ENCODE measurements at regions not wholly inside any gene's neighbourhood (a gene's known extent, or its start where the extent isn't known, plus 50 kb on each side); places are given as distances from the start of the nearest gene placed in this dataset.
A peak's percentile ranks its signal among the peaks of the same experiment; 100 is the strongest.

GRCh38 chr3:5035113-5035512 lies 55.9 kb downstream of the BHLHE40 start:
- ChIA-PET POLR2A (no interaction called here), CTCF (interaction anchor here (0.6 kb wide), 1 partner anchor 66 kb away, joined by 3 read pairs; no protein-coding TSS in a partner anchor)
- H3K27me3 Mint-ChIP-seq: no peaks in the 10 kb centered on the region
- H3K4me3 Mint-ChIP-seq: no peak overlapping the region
- H3K36me3 Mint-ChIP-seq (ENCODE audit: low read depth): no peaks in the 10 kb centered on the region
- no peak for DNase-seq
- peaks cover 29% of the 10 kb centered on the region for H3K4me1 Mint-ChIP-seq
- H3K9me3 Mint-ChIP-seq: peaks cover 2% of the 10 kb centered on the region
- H3K27ac Mint-ChIP-seq: no peak overlapping the region

DNA sequence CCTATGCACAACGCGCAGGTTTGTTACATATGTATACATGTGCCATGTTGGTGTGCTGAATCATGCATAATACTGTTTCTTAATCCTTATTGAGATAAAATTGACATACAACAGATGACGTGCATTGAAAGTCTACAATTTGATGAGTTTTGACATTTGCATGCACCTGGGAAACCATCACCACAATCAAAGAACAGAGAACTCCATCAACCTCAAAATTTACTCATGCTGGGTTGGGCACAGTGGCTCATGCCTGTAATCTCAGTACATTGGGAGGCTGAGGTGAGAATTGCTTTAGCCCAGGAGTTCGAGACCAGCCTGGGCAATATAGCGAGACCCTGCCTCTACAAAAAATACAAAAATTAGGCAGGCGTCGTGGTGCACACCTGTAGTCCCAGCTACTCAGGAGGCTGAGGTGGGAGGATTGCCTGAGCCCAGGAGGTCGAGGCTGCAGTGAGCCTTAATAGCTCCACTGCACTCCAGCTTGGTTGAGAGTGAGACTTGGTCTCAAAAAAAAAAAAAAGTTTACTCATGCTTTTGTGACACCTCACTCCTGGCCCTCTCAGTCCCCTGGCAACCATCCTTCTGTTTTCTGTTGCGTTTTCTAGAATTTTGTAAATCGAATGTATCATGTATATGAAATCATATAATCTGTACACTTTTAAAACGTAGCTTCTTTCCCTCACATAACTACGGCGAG lies 56.6 kb downstream of the BHLHE40 start:
- Mint-ChIP-seq H3K27ac (no peak overlapping the region), H3K27me3 (no peaks in the 10 kb centered on the region), H3K9me3 (no peaks in the 10 kb centered on the region), H3K36me3 (ENCODE audit: low read depth) (no peaks in the 10 kb centered on the region), H3K4me1 (peaks cover 28% of the 10 kb centered on the region), H3K4me3 (no peak overlapping the region)
- ChIA-PET POLR2A (no interaction called here), CTCF (interaction anchor here (0.5 to 2.8 kb wide), 8 partner anchors 10 to 202 kb away, joined by 3 to 11 read pairs (median 4); no protein-coding TSS in a partner anchor)
- DNase-seq: no peak

DNA sequence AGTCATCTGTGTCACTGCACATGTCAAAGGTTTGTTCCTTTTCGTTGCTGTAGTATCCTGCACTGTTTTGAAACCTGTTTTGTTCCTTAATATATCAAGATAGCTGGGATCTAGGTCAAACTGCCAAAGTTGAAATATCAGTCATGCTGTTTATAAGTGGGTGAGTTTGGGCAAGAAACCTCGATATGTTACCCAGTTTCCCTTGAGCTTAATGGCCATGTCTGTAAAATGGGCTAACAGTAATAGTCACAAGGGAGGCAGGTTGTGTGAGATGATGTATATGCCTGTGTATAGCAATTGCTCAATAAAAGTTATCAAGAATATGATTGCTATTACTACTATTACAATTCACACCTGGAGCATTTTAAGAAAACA lies 57.1 kb downstream of the BHLHE40 start:
- ChIA-PET CTCF (interaction anchor here (0.5 to 2.8 kb wide), 10 partner anchors 9 to 202 kb away, joined by 3 to 11 read pairs (median 4); no protein-coding TSS in a partner anchor), POLR2A (no interaction called here)
- no peaks in the 10 kb centered on the region for H3K9me3 Mint-ChIP-seq
- no peak overlapping the region for H3K27ac Mint-ChIP-seq
- H3K4me3 Mint-ChIP-seq: no peak overlapping the region
- H3K4me1 Mint-ChIP-seq: peaks cover 27% of the 10 kb centered on the region
- DNase-seq: no peak
- H3K36me3 Mint-ChIP-seq (ENCODE audit: low read depth): no peaks in the 10 kb centered on the region
- H3K27me3 Mint-ChIP-seq: no peaks in the 10 kb centered on the region

GRCh38 chr3:5036858-5037257 lies 57.6 kb downstream of the BHLHE40 start:
- CTCF ChIA-PET: interaction anchor here (1.0 to 2.8 kb wide), 10 partner anchors 11 to 203 kb away, joined by 3 to 11 read pairs (median 4); no protein-coding TSS in a partner anchor
- Mint-ChIP-seq H3K4me1 (peaks cover 24% of the 10 kb centered on the region), H3K9me3 (no peaks in the 10 kb centered on the region)

GRCh38 chr3:5039585-5039984 lies 60.3 kb downstream of the BHLHE40 start:
- no peaks in the 10 kb centered on the region for H3K36me3 Mint-ChIP-seq (ENCODE audit: low read depth)
- H3K27me3 Mint-ChIP-seq: no peaks in the 10 kb centered on the region

More at GRCh38 chr3:5036858-5037257, 57.6 kb downstream of the BHLHE40 start:
- Mint-ChIP-seq H3K27me3 (no peaks in the 10 kb centered on the region), H3K27ac (no peak overlapping the region), H3K36me3 (ENCODE audit: low read depth) (no peaks in the 10 kb centered on the region), H3K4me3 (no peak overlapping the region)
- no peak for DNase-seq
- POLR2A ChIA-PET: no interaction called here

DNA sequence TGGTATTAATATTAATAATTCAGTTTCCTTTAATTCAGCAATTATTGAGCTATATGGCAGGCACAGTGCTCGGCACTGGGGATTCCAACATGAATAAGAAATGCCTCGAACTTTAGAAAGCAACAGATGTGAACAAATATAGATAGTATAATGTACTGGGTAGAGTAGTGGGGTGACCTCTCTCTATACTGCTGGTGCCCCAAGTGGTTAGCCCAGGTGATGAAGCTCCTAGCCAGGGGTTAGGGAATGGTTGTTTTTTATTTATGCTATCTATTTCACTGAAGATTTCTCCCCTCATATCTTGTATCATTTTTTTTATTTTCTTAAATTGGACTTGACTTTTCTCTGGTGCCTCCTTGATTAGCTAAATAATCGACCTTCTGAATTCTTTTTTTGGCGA lies 62.1 kb downstream of the BHLHE40 start:
- Mint-ChIP-seq H3K4me3 (no peak overlapping the region), H3K9me3 (no peaks in the 10 kb centered on the region), H3K4me1 (peaks cover 17% of the 10 kb centered on the region), H3K36me3 (ENCODE audit: low read depth) (no peaks in the 10 kb centered on the region), H3K27me3 (no peaks in the 10 kb centered on the region), H3K27ac (no peak overlapping the region)
- CTCF ChIA-PET: interaction anchor here (1.0 to 3.5 kb wide), 9 partner anchors 10 to 200 kb away, joined by 3 to 16 read pairs (median 10); partner anchors contain the start of gene BHLHE40
- POLR2A ChIA-PET: no interaction called here
- DNase-seq: no peak

More at GRCh38 chr3:5039585-5039984, 60.3 kb downstream of the BHLHE40 start:
- ChIA-PET CTCF (interaction anchor here (0.6 to 3.5 kb wide), 11 partner anchors 10 to 328 kb away, joined by 3 to 16 read pairs (median 10); partner anchors contain the start of gene BHLHE40), POLR2A (no interaction called here)
- Mint-ChIP-seq H3K4me1 (peaks cover 22% of the 10 kb centered on the region), H3K27ac (no peak overlapping the region), H3K4me3 (no peak overlapping the region), H3K9me3 (no peaks in the 10 kb centered on the region)
- DNase-seq: no peak

DNA sequence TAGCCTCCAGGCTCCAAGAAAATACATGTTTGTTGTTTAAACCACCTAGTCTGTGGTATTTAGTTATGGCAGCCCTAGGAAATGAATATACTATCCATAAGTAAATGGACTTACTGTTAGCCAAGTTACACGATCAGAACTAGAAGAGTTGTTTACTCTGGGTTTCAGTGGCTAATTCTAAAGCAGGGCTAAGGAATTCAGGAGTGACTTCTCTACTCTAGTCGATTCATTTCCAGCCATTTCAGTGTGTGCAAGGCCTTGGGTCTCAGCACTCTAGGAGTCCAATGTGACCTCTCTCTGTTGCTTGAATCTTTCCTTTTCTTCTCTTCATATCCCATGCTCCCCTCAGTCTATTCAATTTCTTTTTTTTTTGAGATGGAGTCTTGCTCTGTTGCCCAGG lies 66.7 kb downstream of the BHLHE40 start:
- H3K27me3 Mint-ChIP-seq: no peaks in the 10 kb centered on the region
- H3K27ac Mint-ChIP-seq: no peak overlapping the region
- ChIA-PET POLR2A (no interaction called here), CTCF (no interaction called here)
- no peak for DNase-seq
- peaks cover 11% of the 10 kb centered on the region for H3K36me3 Mint-ChIP-seq (ENCODE audit: low read depth)
- H3K4me3 Mint-ChIP-seq: no peak overlapping the region
- peaks cover under 1% of the 10 kb centered on the region for H3K4me1 Mint-ChIP-seq
- peaks cover 17% of the 10 kb centered on the region for H3K9me3 Mint-ChIP-seq

GRCh38 chr3:5047764-5048419 lies 68.7 kb downstream of the BHLHE40 start:
- Mint-ChIP-seq H3K9me3 (peaks cover 17% of the 10 kb centered on the region), H3K36me3 (ENCODE audit: low read depth) (peaks cover 11% of the 10 kb centered on the region), H3K27ac (no peak overlapping the region), H3K27me3 (no peaks in the 10 kb centered on the region), H3K4me1 (peaks cover 16% of the 10 kb centered on the region), H3K4me3 (no peak overlapping the region)
- no peak for DNase-seq
- CTCF ChIA-PET: no interaction called here
- POLR2A ChIA-PET: no interaction called here

- no peak for DNase-seq
- POLR2A ChIA-PET: interaction anchor here (0.6 kb wide), 1 partner anchor 71 kb away, joined by 3 read pairs; no protein-coding TSS in a partner anchor
- H3K27me3 Mint-ChIP-seq: no peaks in the 10 kb centered on the region
- CTCF ChIA-PET: interaction anchor here (0.9 to 6.0 kb wide), 11 partner anchors 9 to 341 kb away, joined by 3 to 35 read pairs (median 4); partner anchors contain the start of gene BHLHE40
- H3K9me3 Mint-ChIP-seq: peaks cover 17% of the 10 kb centered on the region
- H3K27ac Mint-ChIP-seq: no peak overlapping the region
- peaks cover 34% of the 10 kb centered on the region for H3K4me1 Mint-ChIP-seq
- peaks cover 11% of the 10 kb centered on the region for H3K36me3 Mint-ChIP-seq (ENCODE audit: low read depth)
- no peak overlapping the region for H3K4me3 Mint-ChIP-seq
Measured at GRCh38 chr3:5051772-5052171, 70.3 kb upstream of the ARL8B start.

- no peak overlapping the region for H3K4me3 Mint-ChIP-seq
- POLR2A ChIA-PET: interaction anchor here (0.6 kb wide), 1 partner anchor 72 kb away, joined by 3 read pairs; no protein-coding TSS in a partner anchor
- peaks cover 16% of the 10 kb centered on the region for H3K9me3 Mint-ChIP-seq
- H3K27ac Mint-ChIP-seq: no peak overlapping the region
- CTCF ChIA-PET: interaction anchor here (0.7 to 6.0 kb wide), 12 partner anchors 8 to 342 kb away, joined by 3 to 35 read pairs (median 4); partner anchors contain the start of gene BHLHE40
- no peak for DNase-seq
- H3K36me3 Mint-ChIP-seq (ENCODE audit: low read depth): peaks cover 11% of the 10 kb centered on the region
- H3K27me3 Mint-ChIP-seq: no peaks in the 10 kb centered on the region
- H3K4me1 Mint-ChIP-seq: peaks cover 36% of the 10 kb centered on the region
Measured at GRCh38 chr3:5052247-5052646, 69.8 kb upstream of the ARL8B start.

DNA sequence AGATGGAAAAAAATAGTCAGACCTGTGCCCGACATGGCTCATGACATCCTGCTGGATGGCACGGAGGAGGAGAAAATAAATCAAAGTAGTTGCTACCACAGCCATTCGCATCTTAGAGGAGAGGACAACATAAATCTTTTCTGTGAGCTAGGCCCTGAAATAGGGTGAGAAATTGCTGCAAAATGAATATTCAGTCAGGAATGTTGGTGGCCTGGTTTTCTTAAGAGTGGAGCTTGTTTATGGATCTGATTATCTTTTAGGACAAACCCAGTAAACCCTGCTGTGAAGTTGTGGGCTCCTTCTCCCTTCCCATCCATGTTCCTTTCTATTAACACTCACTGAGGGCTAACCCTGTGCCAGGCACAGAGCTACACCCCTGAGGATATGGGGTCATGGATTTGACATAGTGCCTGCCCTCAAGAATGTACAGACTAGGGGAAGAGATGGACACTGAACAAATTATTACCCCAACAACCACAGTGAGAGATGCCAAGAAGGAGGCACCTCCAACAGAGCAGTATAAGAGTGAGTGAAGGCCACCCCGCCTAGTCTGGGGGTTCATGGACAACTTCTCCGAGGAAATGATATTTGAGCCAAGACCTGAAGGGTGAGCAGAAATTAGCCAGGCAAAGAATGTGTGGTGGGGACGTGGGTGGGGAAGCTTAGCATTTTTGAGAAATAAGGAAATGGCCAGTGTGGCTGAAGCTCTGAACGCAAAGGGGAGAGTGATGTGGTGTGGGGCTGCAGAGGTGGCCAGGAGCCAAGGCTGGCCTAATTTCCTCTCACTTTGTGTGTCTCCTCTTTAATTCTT lies 68.9 kb upstream of the ARL8B start:
- peaks cover 42% of the 10 kb centered on the region for H3K4me1 Mint-ChIP-seq
- peaks cover 6% of the 10 kb centered on the region for H3K9me3 Mint-ChIP-seq
- ChIA-PET CTCF (interaction anchor here (0.6 to 6.0 kb wide), 14 partner anchors 9 to 1861 kb away, joined by 3 to 35 read pairs (median 4); no protein-coding TSS in a partner anchor), POLR2A (no interaction called here)
- peak overlapping the region; percentile 33 for H3K27ac Mint-ChIP-seq
- peaks cover 2% of the 10 kb centered on the region for H3K36me3 Mint-ChIP-seq (ENCODE audit: low read depth)
- no peaks in the 10 kb centered on the region for H3K27me3 Mint-ChIP-seq
- no peak overlapping the region for H3K4me3 Mint-ChIP-seq
- DNase-seq: no peak

- Mint-ChIP-seq H3K27me3 (no peaks in the 10 kb centered on the region), H3K4me3 (no peak overlapping the region), H3K36me3 (ENCODE audit: low read depth) (peaks cover 2% of the 10 kb centered on the region), H3K9me3 (no peaks in the 10 kb centered on the region), H3K4me1 (peaks cover 42% of the 10 kb centered on the region), H3K27ac (peak overlapping the region; percentile 42)
- POLR2A ChIA-PET: no interaction called here
- CTCF ChIA-PET: interaction anchor here (0.6 to 6.0 kb wide), 12 partner anchors 12 to 1862 kb away, joined by 3 to 35 read pairs (median 4); partner anchors contain the start of gene BHLHE40
- DNase-seq: no peak
Measured at GRCh38 chr3:5054098-5054497, 68.0 kb upstream of the ARL8B start.

Data from activated CD4-positive, alpha-beta T cell treated with anti-CD3 and anti-CD28 coated beads, Interleukin-2, amount 10 ng/mL, durations not matched to agents 7 days and 5 days (primary cell).